Hepatocyte (in vitro differentiated cells): ENCODE measurements at regions not wholly inside any gene's neighbourhood (a gene's known extent, or its start where the extent isn't known, plus 50 kb on each side); places are given as distances from the start of the nearest gene placed in this dataset.

Source experiments
- DNase-seq: peaks from one replicate; pipeline ENCODE4 v3.0.0-alpha.2; 2016; ENCODE audit warnings: low spot score
- H2AFZ ChIP-seq: fragments of 200-600 bp; sonication (generic); 2 replicates; pipeline ENCODE4 v1.6.0; 2016; ENCODE audit warnings: antibody characterized with exemption, mild to moderate bottlenecking
- H3K27ac ChIP-seq: fragments of 200-600 bp; sonication (generic); 2 replicates; pipeline ENCODE4 v1.5.1; 2016; ENCODE audit warnings: mild to moderate bottlenecking
- H3K27me3 ChIP-seq: fragments of 200-600 bp; sonication (generic); 2 replicates; pipeline ENCODE4 v1.6.1; 2016
- H3K36me3 ChIP-seq: fragments of 200-600 bp; sonication (generic); replicated peaks from 2 replicates; pipeline ENCODE4 v1.5.1; 2016; ENCODE audit warnings: low read depth; ENCODE audit not compliant: insufficient read depth
- H3K4me1 ChIP-seq: fragments of 200-600 bp; sonication (generic); 2 replicates; pipeline ENCODE4 v1.5.1; 2016; ENCODE audit warnings: mild to moderate bottlenecking, moderate library complexity; ENCODE audit not compliant: insufficient read depth
- H3K4me2 ChIP-seq: fragments of 200-600 bp; sonication (generic); 2 replicates; pipeline ENCODE4 v1.6.0; 2016
- H3K4me3 ChIP-seq: fragments of 200-600 bp; sonication (generic); 2 replicates; pipeline ENCODE4 v1.5.1; 2016; ENCODE audit warnings: mild to moderate bottlenecking
- H3K79me2 ChIP-seq: fragments of 200-600 bp; sonication (generic); 2 replicates; pipeline ENCODE4 v1.6.0; 2017; ENCODE audit warnings: mild to moderate bottlenecking
- H3K9me2 ChIP-seq: fragments of 200-600 bp; sonication (generic); replicated peaks from 2 replicates; pipeline ENCODE4 v1.6.0; 2017; ENCODE audit warnings: mild to moderate bottlenecking; ENCODE audit not compliant: insufficient read depth
- H3K9me3 ChIP-seq: fragments of 200-600 bp; sonication (generic); 2 replicates; pipeline ENCODE4 v1.5.1; 2016; ENCODE audit warnings: low read depth, mild to moderate bottlenecking
- H4K20me1 ChIP-seq: fragments of 200-600 bp; sonication (generic); 2 replicates; pipeline ENCODE4 v1.6.0; 2016; ENCODE audit warnings: mild to moderate bottlenecking; ENCODE audit not compliant: insufficient read depth, poor library complexity, severe bottlenecking
- CTCF ChIP-seq: fragments of 200-600 bp; sonication (generic); IDR thresholded peaks from 2 replicates; pipeline ENCODE4 v1.5.1; 2016; ENCODE audit warnings: antibody characterized with exemption, mild to moderate bottlenecking; ENCODE audit not compliant: poor library complexity
- EZH2 ChIP-seq: fragments of 200-600 bp; sonication (generic); IDR thresholded peaks from 2 replicates; pipeline ENCODE4 v1.6.1; 2016; ENCODE audit warnings: antibody characterized with exemption, mild to moderate bottlenecking, borderline replicate concordance
- EZH2phosphoT487 ChIP-seq: fragments of 200-600 bp; sonication (generic); IDR thresholded peaks from one replicate; pipeline ENCODE4 v1.6.1; 2018; ENCODE audit warnings: antibody characterized with exemption, mild to moderate bottlenecking, low read depth, moderate library complexity; ENCODE audit not compliant: unreplicated experiment, severe bottlenecking
- WGBS: methylation state at CpG from one replicate; pipeline ENCODE4 v1.1.6; 2016; ENCODE audit warnings: low lambda C conversion rate; ENCODE audit errors: missing lambda C conversion rate; 5-methylcytosine and 5-hydroxymethylcytosine counted together

- TF ChIP-seq EZH2phosphoT487 (no peak), EZH2 (no peak), CTCF (no peak)
- no peak for DNase-seq
- no peak overlapping the region for H3K27ac ChIP-seq
- no peaks in the 10 kb centered on the region for H3K36me3 ChIP-seq
- H3K79me2 ChIP-seq, result no peaks in the 10 kb centered on the region
- H3K4me2 ChIP-seq, result no peak overlapping the region
- H3K27me3 ChIP-seq, result no peaks in the 10 kb centered on the region
- H3K4me3 ChIP-seq, result no peak overlapping the region
- no peaks in the 10 kb centered on the region for H4K20me1 ChIP-seq
- H2AFZ ChIP-seq, result no peak overlapping the region
- H3K4me1 ChIP-seq, result no peaks in the 10 kb centered on the region
- no peaks in the 10 kb centered on the region for H3K9me3 ChIP-seq
- H3K9me2 ChIP-seq, result no peaks in the 10 kb centered on the region
These were observed 342.1 kb upstream of the C1orf87 start for GRCh38 chr1:60415696-60416095.

GRCh38 chr1:60413091-60413490 lies 339.5 kb upstream of the C1orf87 start:
- H3K27me3 ChIP-seq, result no peaks in the 10 kb centered on the region
- WGBS, result 55% methylated on average over 1 of the region's 1 CpG
- H3K9me3 ChIP-seq, result no peaks in the 10 kb centered on the region
- H4K20me1 ChIP-seq, result no peaks in the 10 kb centered on the region
- no peaks in the 10 kb centered on the region for H3K79me2 ChIP-seq
- peaks cover 3% of the 10 kb centered on the region for H3K9me2 ChIP-seq
- no peak overlapping the region for H2AFZ ChIP-seq
- H3K27ac ChIP-seq, result no peak overlapping the region
- H3K4me3 ChIP-seq, result no peak overlapping the region
- no peaks in the 10 kb centered on the region for H3K36me3 ChIP-seq
- TF ChIP-seq CTCF (no peak), EZH2phosphoT487 (no peak), EZH2 (no peak)
- H3K4me2 ChIP-seq, result no peak overlapping the region
- no peak for DNase-seq
- no peaks in the 10 kb centered on the region for H3K4me1 ChIP-seq

DNA sequence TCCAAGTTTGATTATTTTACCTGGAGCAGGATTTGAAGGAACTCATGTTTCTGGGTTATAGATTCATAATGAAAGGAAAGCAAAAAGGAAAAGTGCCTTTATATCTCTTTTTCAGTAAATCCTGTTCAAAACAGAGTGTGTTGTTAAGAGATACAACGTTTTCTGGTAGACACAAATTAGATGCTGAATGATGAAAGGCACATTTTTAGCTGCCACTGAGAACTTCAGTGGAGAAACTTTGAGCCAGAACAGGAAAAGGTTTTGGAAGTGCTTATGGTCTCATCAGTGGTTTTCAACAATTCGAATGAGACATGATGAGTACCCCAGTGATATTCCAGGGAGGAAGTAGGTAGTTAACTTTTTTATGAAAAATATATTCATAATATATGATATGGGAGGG lies 338.0 kb upstream of the C1orf87 start:
- H3K4me3 ChIP-seq, result no peak overlapping the region
- no peaks in the 10 kb centered on the region for H3K79me2 ChIP-seq
- no peaks in the 10 kb centered on the region for H3K9me3 ChIP-seq
- H3K27me3 ChIP-seq, result no peaks in the 10 kb centered on the region
- no peaks in the 10 kb centered on the region for H3K36me3 ChIP-seq
- H3K9me2 ChIP-seq, result peaks cover 3% of the 10 kb centered on the region
- WGBS, result 57% methylated on average over 2 of the region's 2 CpGs
- H3K4me2 ChIP-seq, result no peak overlapping the region
- DNase-seq, result no peak
- no peaks in the 10 kb centered on the region for H4K20me1 ChIP-seq
- no peaks in the 10 kb centered on the region for H3K4me1 ChIP-seq
- no peak overlapping the region for H2AFZ ChIP-seq
- TF ChIP-seq EZH2 (no peak), EZH2phosphoT487 (no peak), CTCF (no peak)
- no peak overlapping the region for H3K27ac ChIP-seq

DNA sequence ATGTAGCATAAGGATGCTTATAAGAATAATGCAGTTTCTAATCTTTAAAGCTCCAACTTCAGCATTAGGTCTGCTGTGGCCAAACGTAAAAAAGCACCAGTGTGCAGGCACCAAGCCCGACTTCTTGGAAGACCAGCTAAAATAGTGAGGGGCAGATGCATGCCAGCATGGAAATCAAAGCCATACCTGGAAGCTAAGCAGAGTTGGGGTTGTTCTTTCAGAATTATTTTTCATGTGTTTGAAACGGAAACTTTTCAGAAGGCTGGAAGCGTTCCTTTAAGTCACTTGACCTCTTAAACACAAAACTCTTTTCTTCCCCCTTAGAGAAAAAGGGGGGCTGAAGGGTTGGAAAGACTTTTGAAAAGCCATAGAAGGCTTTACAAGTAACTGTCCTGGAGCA lies 329.2 kb upstream of the C1orf87 start:
- H3K4me1 ChIP-seq, result no peaks in the 10 kb centered on the region
- peak overlapping the region; percentile 18 for H3K27ac ChIP-seq
- H3K9me3 ChIP-seq, result no peaks in the 10 kb centered on the region
- H4K20me1 ChIP-seq, result no peaks in the 10 kb centered on the region
- DNase-seq, result no peak
- H3K4me3 ChIP-seq, result no peak overlapping the region
- H3K27me3 ChIP-seq, result no peaks in the 10 kb centered on the region
- no peaks in the 10 kb centered on the region for H3K79me2 ChIP-seq
- H2AFZ ChIP-seq, result no peak overlapping the region
- 65% methylated on average over 4 of the region's 4 CpGs for WGBS
- H3K9me2 ChIP-seq, result no peaks in the 10 kb centered on the region
- TF ChIP-seq CTCF (no peak), EZH2phosphoT487 (no peak), EZH2 (no peak)
- no peaks in the 10 kb centered on the region for H3K36me3 ChIP-seq
- peak overlapping the region; percentile 25 for H3K4me2 ChIP-seq
